ENCODE measurements at regions not wholly inside any gene's neighbourhood (a gene's known extent, or its start where the extent isn't known, plus 50 kb on each side); places are given as distances from the start of the nearest gene placed in this dataset.

GRCh38 chr1:5492846-5493245, 499.4 kb downstream of the NPHP4 start:
- DNase-seq: peak; percentile 27

DNA sequence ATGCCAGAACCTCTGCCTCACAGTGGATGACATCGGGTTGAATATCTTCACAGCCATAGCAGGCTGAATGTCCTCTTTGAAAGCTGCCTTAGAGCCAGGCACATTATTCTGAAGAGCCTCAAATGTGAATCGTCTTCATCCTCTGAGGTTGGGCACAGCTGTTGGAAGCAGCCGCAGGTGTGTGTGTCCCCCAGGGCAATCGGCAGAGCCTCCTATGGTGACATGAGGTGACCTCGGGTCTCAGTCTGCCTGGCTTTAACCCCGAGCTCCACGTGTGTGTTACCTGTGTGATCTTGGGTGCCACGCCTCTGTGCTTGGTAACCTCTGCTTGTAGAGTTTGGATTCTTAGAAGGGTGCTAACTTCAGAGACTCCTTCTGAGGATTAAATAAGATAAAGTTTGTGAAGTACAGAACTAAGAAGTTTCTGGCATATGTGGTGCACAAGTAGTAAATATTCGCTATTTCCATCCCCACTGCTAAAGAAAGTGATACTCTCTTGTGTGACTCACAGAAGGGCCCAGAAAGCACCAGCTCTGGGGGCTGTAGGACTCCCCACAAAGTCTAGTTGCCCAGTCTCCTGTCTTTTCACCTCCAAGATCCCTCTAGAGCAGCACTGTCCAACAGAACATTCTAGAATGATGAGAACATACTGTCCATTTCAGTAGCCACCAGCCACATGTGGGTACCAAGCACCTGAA, 500.9 kb downstream of the NPHP4 start:
- DNase-seq: no peak

DNA sequence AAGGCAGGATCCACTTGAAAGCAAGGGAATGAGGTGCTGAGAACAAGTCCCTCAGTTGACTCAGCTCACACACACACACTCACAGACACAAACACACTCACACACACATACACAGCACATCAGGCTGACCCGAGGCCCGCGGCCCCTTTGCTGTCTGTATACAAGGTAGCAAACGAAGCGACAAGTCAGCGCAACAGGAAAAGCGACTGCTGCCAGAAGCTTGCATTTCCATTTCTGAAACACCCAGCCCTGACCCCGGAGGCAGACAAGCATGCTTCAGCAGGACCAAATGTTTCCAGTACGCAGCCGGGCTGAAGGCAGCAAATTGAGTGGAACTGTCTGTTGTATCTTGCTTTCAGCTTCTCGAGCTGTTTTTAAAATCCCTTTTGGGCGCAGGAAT, 501.6 kb downstream of the NPHP4 start:
- DNase-seq: no peak

DNA sequence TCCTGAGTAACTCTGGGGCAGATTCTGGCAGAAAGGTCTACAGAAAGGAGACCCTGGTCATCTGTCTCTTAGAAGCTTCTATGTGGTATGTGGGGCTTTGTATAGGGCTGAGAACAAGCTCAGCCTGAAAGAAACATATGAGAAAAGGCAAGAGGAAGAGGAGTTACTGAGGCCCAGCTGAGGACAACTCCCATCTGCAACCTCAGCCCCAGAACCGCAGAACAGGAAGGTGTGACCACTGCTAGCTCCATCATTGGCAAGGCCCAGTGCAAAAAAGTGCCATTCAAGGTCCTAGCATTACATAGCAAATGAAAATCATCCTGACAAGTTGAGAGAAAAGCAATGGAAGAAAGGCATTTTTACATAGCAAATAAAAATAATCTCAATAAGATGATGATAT, 503.8 kb downstream of the NPHP4 start:
- no peak for DNase-seq

DNA sequence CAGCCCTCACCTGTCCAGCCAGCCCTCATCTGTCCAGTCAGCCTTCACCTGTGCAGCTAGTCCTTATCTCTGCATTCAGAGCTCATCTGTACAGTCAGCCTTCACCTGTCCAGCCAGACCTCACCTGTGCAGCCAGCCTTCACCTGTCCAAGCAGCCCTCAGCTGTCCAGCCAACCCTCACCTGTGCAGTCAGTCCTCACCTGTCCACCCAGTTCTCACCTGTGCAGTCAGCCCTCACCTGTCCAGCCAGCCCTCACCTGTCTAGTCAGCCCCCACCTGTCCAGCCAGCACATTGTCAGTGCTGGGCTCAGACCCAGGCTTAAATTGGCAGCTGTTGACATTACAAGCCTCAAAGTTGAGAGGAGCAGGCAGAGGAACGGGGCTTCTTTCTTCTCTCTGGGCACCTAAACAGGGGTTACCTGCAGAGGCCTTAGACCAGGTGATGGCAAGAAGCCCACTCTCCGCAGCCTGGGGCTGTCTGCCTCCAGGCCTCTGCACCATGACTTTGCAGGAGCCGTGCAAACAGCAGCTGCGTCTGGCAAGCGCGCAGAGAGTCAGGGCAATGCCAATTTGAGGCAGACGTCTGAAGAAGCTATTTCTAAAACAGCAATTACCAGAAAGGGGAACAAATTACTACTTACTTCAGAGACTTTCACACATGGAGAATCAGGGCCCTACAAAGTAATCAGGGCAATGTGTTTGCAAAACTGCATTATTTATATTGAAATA, 506.1 kb downstream of the NPHP4 start:
- DNase-seq: no peak

DNA sequence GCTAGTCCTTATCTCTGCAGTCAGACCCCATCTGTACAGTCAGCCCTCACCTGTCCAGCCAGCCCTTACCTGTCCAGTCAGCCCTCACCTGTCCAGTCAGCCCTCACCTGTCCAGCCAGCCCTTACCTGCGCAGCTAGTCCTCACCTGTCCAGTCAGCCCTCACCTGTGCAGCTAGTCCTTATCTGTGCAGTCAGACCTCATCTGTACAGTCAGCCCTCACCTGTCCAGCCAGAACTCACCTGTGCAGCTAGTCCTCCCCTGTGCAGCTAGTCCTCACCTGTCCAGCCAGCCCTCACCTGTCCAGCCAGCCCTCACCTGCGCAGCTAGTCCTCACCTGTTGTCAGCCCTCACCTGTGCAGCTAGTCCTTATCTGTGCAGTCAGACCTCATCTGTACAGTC, 506.8 kb downstream of the NPHP4 start:
- no peak for DNase-seq

GRCh38 chr1:5484451-5485165, 507.6 kb downstream of the NPHP4 start:
- DNase-seq: no peak

- DNase-seq: peak; percentile 77
Measured at GRCh38 chr1:5481889-5482288, 510.3 kb downstream of the NPHP4 start.

DNA sequence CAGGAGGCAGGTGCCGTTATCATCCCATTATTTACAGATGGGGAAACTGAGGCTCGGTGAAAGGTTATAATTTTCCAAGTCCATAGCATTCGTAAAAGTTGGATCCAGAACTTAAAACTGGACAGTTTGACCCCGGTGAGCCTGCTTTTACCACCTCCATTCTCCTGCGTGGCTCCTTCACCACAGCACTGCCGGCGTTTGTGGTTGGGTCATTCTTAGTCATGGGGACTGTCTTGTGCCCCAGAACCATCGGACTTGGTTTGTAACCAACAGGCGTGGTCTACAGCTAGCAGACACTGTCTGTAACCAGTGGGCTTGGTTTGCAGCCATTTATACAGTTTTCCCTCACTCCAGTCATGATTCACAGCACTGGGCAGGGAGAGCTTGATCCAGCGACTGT, 511.3 kb downstream of the NPHP4 start:
- DNase-seq: no peak

- peak; percentile 87 for DNase-seq
Measured at GRCh38 chr1:5479876-5480646, 512.2 kb downstream of the NPHP4 start.

GRCh38 chr1:5478961-5479360, 513.3 kb downstream of the NPHP4 start:
- no peak for DNase-seq

DNA sequence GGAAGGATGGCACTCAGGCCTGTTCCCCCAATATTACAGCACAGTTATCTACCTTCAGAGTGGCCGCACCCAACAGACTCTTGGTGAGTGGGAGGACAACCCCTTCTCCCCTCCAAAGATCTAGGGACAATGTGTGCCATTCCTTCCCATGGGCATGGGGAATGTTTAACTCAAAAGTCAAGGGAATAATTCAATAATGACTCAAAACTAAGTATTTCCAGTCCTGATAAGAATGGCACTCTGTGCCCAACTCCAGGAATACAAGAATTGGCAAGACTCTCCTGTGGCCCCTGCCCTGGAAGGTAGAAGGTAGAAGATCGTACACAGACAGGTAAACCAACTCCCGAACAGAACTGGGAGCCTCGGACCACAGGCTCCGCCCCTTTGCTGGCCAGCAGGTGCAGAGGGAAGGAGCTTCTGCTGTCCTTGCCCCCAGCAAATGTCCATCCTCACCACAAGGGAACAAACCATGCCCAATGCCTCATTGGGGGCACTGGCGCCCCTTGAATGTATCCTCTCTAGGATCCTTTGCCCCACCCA, 514.0 kb downstream of the NPHP4 start:
- DNase-seq: no peak

DNA sequence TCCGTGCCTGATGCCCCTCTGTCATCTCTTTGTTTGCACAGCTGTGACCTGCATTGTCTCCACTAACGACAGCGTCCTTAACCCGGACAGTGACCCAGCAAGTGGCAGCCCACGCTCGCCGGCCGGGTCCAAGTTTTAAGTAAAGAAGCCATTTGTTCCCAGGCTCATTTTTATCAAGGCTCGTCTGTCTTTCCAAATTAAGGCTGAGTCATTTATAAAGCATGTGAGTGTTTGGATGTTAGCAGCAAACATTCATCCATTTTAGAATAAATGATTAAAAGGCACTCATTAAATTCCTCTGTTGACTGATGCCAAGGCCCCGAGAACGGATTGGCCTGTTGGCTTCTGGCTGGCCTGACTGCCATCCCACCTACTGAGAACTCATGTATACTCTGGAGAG, 514.5 kb downstream of the NPHP4 start:
- peak; percentile 62 for DNase-seq

DNA sequence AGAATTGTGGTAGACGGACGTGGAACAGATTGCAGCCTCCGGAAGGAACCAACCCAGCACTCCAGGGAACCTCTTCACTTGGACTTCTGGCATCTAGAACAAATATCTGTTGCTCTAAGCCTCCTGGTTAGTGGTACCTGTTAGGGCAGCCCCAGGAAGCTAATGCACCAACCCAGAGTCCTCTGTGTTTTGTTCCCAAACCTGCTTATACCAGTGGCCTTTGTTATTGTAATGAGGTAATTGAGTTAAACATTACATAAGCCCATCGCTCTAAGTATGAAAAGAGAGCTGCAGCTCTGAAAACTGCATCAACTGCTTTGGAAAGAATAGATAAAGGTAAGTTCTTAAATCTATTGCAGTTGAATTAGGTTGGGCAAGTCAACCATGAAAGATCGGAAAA, 516.7 kb downstream of the NPHP4 start:
- DNase-seq: no peak

GRCh38 chr1:5473268-5473667, 519.0 kb downstream of the NPHP4 start:
- DNase-seq: no peak

DNA sequence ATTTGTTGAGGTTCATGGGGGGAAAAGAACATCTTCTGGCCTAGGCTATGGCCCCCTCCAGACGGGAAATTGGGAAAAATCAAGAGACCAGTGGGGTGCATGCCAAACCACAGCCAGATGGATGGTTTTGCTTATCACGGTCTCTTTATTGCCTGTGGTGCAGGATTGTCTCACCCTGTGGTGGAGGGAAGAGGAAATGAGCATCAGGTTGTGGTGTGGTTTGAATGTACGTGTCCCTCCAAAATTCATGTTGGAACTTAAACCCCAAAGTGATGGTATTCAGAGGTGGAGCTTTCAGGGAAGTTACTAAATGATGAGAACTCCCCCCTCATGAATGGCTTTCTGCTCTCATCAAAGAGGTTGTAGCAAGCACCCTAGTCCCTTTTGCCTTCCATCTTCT, 525.7 kb downstream of the NPHP4 start:
- no peak for DNase-seq

- DNase-seq: peak; percentile 54
Measured at GRCh38 chr1:5465281-5465711, 526.9 kb downstream of the NPHP4 start.

DNA sequence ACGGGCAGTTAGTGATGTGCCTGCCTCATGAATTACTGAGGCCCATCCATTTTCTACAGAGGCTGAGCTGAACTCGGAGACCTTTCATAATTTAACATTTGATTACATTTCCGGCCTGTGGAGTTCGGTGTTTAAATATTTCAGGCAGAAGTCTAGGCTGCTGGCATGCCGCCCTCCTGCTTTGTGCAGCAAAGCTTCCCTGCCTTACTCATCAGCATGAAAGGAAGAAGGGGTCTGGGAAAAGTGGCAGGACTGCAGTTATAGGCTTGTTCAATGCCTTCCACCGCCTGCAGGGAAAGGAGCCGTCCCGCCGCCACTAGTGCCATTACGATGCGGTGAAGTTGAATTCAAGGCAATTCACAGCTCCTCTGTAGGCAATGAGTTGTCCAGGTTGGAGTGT, 527.9 kb downstream of the NPHP4 start:
- DNase-seq: no peak

GRCh38 chr1:5460974-5461373, 531.3 kb downstream of the NPHP4 start:
- no peak for DNase-seq

DNA sequence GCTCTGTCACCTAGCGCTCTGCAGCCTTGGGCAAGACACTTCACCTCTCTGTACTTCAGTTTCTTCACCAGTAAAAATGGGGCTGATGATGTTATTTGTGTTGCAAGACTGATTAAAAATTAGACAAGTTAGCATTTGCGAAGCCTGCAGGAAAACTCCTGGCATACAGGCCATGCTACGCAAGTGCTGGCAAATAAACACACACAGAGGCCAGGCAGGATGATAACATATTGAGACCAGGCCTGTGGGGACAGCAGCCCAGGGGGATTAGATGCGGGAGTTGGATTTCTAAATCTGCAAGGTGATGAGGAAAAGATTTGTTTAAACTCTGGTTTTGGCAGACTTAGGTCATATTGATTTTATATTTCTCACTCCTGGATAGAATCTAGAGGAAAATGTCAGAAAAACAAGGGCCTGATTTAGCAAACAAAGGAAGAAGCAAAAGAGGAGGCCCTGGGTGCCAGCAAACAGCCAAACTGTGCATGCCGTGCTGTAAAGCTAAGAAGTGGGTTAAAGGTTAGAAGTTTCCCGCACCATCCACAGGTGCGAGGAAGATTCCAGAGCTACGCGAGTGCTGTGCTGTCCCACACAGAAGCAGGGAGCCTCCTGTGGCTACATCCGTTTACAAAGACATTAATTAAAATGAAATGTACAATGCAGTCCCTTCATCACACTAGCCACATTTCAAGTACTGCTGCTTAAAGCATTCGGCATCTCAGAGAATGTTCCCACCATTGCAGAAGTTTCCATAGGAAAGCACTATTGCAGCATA, 532.2 kb downstream of the NPHP4 start:
- DNase-seq: no peak

DNA sequence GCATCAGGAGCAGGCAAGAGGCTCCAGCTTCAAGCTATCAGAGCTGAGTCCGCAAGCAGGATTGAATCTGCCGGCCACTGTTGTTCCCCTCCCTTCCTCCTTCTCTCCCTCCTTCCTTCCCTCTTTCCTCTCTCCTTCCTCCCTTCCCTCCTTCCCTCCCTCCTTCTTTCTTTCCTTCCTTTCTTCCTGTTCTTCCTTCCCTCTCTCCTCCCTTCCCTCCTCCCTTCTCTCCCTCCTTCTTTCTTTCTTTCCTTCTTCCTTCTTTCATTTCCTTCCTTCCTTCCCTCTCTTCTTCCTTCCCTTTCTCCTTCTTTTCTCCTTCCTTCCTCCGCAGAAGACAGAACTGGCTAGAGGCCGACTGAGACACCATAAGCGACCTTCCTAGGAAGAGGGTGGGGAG, 534.0 kb downstream of the NPHP4 start:
- DNase-seq: no peak
